Fibroblast of the conjunctiva (primary cell): ENCODE measurements at regions not wholly inside any gene's neighbourhood (a gene's known extent, or its start where the extent isn't known, plus 50 kb on each side); places are given as distances from the start of the nearest gene placed in this dataset.

Experiments
- DNase-seq: peaks from one replicate; pipeline ENCODE4 v3.0.0-alpha.2; 2010; ENCODE audit warnings: low read depth

DNA sequence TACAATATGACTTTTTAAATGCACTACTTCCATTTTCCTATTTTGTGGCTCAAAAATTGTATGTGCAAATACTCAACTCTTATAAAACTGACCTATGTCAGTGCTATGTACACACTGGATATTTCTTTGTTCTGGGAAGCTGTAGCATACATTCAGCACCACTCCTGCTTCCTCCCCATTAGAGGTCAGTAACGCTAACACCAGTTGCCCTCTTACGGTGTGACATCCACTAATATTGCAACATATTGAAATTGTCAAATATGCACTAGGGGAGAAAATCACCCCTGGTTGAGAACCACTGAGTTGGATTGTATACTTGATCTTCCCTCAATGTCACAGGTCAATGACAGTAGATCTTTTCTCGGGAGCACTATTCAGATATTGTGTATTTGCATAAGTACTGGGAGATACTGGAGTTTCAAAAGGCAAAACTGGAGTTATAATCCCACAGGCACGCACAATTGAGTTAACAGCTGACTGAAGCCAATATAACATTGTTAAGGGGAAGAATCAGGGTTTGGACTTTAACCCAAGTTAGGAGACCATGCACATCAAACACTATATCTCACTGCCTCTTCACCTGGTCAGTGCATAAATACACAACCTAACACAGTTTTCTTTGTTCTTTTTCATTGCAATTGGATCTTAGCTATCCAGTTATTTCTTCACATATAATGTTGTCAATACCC, 1276.5 kb upstream of the MIR17HG start:
- no peak for DNase-seq

DNA sequence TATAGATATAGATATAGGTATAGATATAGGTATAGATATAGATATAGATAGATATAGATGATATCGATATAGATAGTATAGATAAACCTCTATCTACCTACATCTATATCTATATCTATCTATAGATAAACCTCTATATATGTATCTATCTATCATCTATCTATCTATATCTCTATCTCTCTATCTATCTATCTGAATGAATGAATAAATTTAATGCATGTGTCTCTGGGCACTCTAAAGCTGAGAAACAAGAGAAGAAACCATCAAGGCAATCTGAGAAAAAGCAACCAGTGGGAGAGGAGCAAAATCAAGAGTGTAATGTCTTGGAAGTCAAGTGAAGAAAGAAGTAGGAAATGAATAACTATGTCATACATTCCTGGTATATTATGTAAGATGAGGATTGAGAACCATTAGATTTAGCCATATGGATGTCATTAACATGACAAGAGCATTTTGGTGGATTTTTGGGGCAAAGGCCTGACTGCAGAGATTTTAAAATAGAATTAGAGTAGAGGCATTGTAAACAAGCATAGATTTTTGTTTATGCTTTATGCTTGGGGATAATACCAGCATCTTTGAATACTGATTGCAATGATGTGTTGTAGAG, 1262.7 kb upstream of the MIR17HG start:
- DNase-seq, result no peak

DNA sequence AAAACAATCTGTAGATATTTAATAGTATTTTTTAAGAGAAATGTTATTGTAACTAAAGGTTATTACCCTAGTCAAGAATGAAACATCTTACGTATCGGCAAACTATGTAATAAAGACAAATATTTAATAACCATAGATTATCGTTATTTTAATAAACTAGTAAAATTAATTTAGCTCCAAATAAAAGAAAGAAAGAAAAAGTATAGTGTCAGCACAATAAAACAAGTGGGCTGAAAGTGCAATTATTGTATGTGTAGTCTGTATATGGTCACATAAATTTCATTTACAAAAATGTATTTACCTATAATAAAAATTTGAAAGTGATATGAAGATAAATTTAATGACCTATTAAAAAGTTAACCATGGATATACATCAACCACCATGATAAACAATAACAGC, 1258.4 kb upstream of the MIR17HG start:
- no peak for DNase-seq

DNA sequence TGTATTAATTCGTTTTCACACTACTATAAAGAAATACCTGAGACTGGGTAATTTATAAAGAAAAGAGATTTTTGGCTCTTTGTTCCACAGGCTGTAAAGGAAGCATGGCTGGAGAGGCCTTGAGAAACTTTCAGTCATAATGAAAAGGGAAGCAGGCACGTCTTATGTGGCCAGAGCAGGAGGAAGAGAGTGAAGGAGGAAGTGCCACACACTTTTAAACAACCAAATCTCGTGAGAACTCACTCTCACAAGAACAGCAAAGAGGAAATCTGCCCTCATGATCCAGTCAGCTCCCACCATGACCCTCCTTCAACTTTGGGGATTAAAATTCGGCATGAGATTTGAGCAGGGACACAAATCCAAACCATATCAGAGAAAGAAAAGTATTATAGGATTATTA, 1255.9 kb upstream of the MIR17HG start:
- no peak for DNase-seq

DNA sequence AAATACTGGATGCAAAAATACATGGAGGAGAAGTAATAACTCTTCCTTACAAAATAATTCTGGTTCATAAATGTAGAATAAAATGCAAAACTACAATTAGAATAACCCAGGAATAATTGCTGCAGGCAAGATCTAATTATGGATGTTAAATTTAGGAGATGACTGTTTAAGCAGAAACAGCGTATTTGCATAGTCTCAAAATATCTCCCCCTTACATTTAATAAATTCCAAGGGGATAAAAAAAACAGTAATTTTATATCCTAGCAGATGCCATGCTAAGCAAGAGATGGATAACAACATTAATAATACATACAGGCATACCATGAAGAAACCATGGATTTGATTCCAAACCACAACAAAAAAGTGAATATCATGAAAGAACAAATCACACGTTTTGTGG, 1253.1 kb upstream of the MIR17HG start:
- no peak for DNase-seq

DNA sequence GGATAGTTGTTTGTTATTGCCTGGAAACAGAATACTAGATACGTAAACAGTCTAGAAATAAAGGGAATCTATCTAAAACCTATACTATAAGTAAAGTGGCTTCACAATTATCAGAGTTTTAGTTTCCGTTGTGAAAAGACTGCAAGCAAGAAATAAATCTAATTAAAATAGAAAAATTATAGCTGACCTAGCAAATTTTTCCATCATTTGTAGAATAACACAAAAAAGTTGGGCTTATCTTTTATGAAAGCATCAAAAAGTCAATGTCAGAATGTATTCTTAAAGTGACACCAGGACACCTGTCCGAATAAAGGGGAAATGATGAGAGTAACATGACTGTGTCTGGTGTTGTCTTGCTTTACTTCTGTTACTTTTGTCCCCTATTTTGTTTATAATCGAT, 1248.9 kb upstream of the MIR17HG start:
- no peak for DNase-seq

DNA sequence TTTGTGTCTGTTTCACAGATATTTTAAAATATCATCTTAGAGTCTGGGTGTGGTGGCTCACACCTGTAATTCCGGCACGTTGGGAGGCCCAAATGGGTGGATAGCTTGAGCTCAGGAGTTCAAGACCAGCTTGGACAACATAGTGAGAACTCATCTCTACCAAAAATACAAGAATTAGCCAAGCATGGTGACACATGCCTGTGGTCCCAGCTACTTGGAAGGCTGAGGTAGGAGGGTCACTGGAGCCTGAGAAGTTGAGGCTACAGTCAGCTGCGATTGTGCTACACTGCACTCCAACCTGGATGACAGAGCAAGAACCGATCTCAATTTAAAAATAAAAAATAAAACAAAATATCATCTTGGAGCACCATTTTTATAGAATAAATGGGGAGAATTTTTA, 1247.6 kb upstream of the MIR17HG start:
- DNase-seq, result no peak

DNA sequence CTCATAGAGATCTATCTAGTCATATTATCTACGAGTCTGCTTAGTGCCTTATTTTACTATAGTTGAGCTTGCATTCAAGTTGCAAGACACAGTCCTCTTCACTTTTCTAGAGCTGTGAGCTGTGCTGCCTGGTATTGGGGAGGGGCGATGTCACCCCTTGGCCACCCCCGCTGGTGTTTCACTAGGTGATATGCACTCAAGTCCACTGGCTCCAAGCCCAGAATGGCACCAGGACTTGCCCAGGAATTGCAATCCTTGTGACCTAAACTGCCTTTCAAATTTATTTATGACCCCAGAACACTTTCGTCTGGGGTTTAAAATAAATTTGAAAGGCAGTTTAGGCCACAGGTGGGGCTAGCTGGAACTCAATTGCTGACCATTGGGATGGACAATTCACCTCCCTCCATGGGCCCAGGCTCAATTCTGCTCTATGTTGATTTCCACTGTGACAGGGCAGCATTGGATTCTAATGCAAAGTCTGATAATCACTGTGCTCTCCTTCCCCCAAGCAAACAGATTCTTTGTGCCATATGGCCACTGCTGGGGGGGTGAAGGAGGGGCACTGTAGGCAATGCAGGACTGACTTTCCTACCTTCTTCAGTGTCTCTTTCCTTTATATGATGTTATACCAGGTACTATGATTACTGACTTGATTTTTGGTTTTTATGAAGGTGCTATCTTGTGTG, 1244.2 kb upstream of the MIR17HG start:
- DNase-seq, result no peak

DNA sequence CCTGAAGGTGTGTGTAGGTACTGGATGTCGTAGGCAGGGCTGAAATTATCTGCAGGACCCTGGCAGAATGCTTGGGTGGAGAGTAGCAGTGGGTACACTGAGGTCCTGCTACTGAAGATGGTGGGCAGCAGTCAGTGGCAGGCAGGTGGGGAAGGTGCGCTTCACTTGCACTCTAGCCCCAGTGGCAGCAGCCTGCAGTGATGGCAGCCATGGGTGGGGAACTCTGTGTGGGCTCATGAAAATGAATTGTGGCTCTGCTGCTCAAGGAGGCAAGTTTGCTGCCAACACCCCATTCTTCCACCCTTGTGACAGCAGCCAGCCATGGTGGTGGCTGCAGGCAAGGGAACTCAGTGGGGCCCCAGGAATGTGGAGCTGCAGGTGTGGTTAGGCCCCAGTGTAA, 1242.7 kb upstream of the MIR17HG start:
- no peak for DNase-seq

DNA sequence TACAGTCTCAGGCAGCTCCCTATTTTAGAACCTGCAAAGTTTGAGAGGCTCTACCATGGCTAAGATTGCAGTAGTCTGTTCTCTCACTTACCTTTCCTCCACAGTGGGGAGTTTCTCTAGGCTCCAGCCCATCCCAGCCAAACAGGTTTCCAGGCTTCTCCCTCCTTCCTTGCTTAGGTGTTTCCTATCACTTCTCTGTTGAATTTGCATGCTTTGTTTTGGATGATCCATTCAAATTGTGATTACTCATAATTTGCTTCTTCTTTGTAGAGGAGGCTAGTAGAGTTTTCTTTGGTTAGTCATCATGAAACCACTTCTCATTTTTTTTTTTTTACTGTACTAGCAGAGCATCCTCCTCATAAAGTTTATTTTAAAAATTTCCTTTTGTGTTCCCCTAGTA, 1242.2 kb upstream of the MIR17HG start:
- DNase-seq, result no peak

DNA sequence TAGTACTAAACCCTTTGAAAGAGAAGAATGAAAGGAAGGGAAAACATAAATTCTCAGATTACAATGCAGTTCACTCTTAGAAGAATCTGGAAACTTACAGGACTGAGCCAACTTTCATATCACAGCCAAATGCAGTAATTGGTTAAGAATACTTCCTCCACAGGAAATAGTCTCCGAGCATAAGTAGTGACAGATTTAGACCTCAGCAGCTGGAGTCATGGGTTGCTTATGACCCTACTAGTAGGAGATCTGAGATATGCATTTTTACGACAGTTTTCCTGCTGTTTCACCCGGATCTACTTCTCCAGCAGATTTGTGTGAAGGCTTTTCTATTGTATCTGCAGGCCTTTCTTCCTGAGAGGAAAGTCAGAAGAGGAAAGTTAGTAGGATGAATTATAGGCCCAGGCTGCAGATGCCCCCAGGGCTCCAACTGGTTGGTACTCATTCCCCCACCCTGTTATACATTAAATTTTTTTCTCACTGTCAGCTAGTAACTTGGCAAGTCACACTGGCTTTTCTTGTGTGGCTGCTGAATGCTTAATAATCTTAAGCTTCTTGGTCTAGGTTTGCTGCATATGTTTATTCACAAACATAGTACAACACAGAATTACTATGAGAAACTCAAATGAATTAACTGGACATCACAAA, 1241.5 kb upstream of the MIR17HG start:
- DNase-seq, result no peak

DNA sequence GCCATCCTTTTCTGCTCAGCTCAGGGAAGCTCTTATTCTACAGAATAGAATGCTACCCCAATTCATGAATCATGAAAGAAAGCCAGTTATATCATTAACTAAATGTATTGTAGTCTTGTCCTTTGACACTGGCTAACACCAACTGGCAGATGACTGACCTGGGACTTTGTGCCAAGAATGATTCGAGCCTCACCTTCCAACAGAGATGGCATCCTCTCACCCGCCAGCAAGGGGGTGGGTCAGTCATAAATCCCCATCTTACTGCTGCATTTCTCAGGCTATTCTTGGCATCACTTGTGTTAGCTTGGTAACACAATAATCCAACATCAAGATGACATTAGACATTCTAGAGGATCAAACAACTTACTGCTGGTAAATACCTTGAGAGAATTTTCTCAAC, 1239.8 kb upstream of the MIR17HG start:
- DNase-seq, result no peak

DNA sequence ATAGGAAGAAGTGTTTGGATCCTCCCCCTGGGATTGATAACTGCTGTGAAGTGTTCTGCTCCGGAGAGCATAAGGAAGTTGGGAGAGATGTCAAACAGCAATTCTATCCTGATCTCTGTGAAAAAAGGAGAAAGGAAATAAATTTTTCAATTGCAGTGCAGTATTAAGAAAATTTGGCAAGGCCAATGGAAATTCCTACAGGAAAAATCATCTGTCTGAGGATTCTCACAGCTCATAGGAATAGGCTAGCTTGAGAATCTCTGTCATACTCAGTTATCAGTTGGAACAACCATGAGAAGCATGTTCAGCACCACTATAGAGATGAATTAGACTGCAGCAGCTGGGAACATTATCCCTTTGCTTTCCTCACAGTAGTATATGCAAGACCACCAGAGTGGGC, 1238.9 kb upstream of the MIR17HG start:
- no peak for DNase-seq

DNA sequence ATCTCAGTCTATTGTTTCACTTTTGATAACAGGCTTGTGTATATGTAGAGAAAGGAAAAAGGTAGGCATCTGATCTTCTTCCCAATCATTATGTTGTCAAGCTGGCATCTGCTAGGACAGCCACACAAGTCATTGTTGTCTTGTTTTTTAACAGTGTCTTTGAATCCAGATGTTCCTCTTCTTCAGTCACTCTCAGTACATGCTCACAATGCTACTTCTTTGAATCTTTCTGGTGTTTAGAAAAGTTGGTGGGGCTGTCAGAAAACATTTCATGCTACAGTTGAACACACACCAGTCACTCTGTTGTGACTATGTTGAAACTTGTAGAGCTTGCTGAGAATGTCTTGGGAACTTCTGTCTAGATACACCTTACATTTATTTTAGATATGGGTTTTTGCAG, 1231.4 kb upstream of the MIR17HG start:
- DNase-seq, result no peak

DNA sequence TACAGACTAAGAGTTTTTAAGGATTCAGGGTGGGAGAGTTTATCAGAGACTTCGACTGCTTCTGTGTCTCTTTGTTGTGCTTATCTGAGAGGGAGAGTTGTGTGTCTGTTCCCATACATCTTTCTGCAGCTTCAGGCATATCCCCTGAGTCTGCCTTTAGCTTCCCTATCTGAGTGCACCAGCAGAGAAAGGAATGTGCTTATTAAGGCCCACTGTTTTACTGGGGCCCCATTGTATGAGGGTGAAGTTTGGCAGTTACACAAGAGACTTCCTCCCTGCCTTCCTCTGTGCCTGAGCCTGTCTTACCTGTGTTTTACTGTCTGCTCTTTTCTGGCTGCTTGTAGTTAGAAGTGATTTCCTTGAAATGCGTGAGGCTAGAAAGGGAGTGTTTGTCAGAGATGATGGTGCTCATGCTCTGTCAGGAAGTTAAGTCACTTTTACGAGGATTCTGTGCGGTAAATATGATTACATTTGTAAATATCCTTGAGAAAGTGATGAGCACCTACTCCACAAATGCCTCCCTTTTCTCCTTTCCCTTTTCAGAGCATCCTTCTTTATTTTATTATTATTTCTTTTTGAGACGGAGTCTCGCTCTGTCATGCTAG, 1228.9 kb upstream of the MIR17HG start:
- DNase-seq, result no peak

DNA sequence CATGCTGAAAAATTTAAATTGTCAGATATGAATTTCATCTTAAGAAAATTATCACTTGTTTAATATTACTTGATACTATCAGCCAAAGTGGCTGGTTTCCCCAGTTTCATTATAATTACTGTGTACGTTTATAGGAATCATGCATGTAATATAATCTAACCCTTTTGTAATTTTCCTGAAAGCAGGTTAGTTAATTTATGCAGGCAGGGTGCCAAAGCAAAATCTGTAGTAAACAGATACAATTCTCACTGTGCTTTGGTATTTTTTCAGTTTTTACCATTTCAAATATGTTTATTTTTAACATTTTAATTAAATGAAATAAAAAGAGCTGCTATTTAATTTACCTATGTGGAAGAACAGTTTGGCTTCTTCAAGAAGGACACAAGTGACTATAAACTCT, 1227.5 kb upstream of the MIR17HG start:
- DNase-seq, result no peak

DNA sequence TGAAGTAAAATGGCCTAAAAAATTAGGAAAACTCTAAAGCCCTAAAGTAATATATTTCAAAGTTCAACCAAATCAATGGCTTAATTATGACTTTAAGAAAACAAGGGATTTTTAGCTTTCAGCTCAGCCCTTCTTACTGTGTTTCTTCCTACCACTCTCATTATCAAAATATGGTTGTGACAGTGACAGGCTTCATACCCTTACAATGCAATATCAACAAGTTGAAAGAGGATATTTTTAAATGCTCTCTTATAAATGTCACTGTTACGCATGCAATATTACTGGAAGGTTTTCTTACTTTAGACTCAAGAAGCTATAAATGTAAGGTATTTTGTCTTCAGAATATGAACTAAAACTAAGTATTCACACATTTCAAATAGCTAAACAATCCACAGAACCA, 1225.7 kb upstream of the MIR17HG start:
- DNase-seq, result no peak

DNA sequence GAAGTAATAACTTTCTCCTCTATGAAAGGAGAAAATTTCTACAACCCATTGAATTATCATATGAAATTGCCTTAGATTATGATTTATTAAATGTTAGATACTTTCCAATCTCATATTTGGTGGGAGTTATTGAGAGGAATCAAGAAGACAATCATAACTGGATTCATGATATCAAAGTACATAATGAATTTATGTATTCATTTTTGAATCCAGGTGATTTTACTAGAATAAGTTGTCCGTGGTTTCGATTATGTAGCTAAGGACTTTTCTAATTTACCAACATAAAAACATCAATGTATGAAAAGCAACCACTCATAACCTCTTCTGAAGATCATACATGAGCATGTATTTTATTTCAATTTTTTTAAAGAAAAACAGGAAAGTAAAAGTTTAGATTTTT, 1225.0 kb upstream of the MIR17HG start:
- no peak for DNase-seq

DNA sequence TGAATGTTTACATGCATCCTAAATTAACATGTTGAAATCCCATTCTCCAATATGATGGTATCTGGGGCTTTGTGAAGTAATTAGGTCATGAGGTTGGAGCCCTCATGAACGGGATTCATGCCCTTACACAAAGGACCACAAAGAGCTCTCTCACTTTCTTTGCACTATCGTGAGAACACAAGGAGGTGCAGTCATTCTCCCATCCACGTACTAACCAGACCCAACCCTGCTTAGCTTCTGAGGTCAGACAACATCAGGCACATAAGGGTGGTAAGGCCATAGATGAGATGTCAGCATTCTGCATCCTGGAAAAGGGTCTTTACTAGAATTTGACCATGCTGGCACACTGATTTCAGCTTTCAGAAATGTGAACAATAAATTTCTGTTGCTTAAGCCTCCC, 1211.9 kb upstream of the MIR17HG start:
- no peak for DNase-seq

DNA sequence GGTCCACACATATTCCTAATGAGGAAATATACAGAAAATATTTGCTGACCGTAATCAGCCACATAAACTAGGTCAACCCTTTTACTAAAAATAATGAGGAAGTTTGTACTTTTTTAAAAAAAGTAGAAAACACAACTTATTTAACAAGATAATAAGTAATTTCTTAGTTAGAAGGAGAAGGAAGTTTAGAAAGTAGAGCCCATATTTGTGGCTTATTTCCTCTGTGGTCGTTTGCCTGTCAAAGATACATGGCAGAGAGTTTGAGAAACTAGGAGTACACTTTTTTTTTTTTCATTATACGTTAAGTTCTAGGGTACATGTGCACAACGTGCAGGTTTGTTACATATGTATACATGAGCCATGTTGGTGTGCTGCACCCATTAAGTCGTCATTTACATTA, 1205.2 kb upstream of the MIR17HG start:
- DNase-seq, result no peak

DNA sequence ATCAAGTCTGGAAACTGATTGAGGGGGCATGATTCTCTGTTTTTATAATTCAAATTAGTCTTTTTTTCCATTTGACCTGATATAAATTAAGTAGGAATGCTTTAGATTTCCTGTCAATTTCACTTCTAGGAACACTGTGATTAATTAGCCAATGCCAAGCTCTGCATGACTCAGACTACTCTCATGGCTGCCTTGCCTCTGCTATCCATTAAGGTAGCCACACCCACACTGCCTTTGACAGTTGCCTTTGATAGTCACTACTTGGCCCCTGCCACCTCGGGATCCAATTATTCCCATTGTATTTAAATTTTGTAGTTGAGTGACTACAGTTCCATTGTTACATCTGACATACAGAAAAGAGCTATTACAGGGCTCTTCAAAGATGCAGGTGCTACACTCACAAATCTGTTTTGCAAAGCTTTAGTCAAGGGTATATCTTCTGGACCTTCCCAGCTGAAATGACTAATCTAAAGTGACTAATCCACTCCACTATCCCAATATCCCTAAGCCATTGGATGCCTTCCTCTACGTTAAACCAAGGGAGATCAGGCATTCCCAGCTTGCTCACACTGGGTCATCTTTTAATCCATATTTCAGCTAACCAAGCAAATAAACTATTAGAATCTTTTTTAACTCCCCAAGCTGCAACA, 1193.1 kb upstream of the MIR17HG start:
- DNase-seq, result no peak

DNA sequence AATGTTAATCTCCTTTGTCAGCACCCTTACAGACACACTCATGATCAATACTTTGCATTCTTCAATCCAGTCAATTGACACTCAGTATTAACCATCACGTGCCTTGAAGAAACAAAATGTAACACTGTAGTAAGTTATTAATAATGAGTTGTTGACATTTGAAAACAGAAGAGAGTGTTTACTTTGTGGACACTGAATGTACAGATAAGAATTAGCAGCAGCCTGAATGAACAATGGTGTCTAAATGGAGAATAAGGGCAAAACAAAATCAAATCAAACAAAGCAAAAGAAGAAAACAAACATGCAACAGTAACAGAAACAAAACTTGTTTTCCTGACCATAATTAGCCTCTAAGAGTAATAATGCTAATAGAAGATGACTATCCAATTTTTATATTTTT, 1191.1 kb upstream of the MIR17HG start:
- no peak for DNase-seq
